K562 (cell line): ENCODE measurements at regions not wholly inside any gene's neighbourhood (a gene's known extent, or its start where the extent isn't known, plus 50 kb on each side); places are given as distances from the start of the nearest gene placed in this dataset.
A peak's percentile ranks its signal among the peaks of the same experiment; 100 is the strongest.

Source experiments
- ATAC-seq: fragments of 200-7000 bp; cut with Tn5 transposase; 3 replicates; pipeline ENCODE4 v1.9.1; 2020; ENCODE audit warnings: moderate library complexity
- BruUV-seq: library from RNA; stranded (reverse); fragments of 400-500 nt; replicated peaks from 2 replicates; lab custom pipeline; 2021; lab: Mats Ljungman, UMichigan
- CTCF ChIA-PET: fragments of 300-600 bp; formaldehyde crosslinking; extraction: SDS; loops from one replicate; lab custom pipeline; 2021; ENCODE audit warnings: low intra/inter-chr PET ratio; lab: Yijun Ruan, JAX
- POLR2A ChIA-PET: fragments of 300-600, 350-650 bp; sonication (Branson Sonifier 250); formaldehyde crosslinking; extraction: SDS; loops from one replicate; lab custom pipeline; 2021; ENCODE audit warnings: antibody characterized with exemption, inconsistent platforms; lab: Yijun Ruan, JAX
- DNase-seq, 4 experiments: peaks; one replicate each; pipeline versions ENCODE4 v3.0.0 to v3.0.0-alpha.2; 2011 to 2018; ENCODE audit warnings: low spot score in 3 of 4, mixed read lengths in 3 of 4; ENCODE audit errors: extremely low read depth in 1 of 4
- FAIRE-seq: peaks from 2 replicates; lab custom pipeline; 2011; peaks lifted over from hg19 to GRCh38; lab: Jason Lieb, UNC
- H2AFZ ChIP-seq: 2 replicates; pipeline ENCODE4 v1.6.0; 2011; ENCODE audit warnings: low read depth, low read length, control low read depth, inconsistent platforms
- H3K27ac ChIP-seq: fragments of 200-600 bp; 3 replicates; pipeline ENCODE4 v1.8.0; 2011; ENCODE audit warnings: low read depth, mild to moderate bottlenecking, control low read depth, inconsistent platforms, low read length, moderate library complexity, mixed read lengths; ENCODE audit errors: extremely low read depth
- H3K27me3 ChIP-seq, 2 experiments: fragments of 300-600 bp in 1 of 2; 2 replicates in 1 of 2; 3 replicates in 1 of 2; pipeline versions ENCODE4 v1.6.0 to v1.8.0; 2011; ENCODE audit warnings: inconsistent platforms in 2 of 2, low read length in 2 of 2, mild to moderate bottlenecking in 1 of 2, mixed read lengths in 1 of 2, moderate library complexity in 1 of 2; ENCODE audit not compliant: control insufficient read depth in 2 of 2, insufficient read depth in 2 of 2
- H3K36me3 ChIP-seq: fragments of 300-600 bp; 3 replicates; pipeline ENCODE4 v1.8.0; 2011; ENCODE audit warnings: mild to moderate bottlenecking, low read length, inconsistent platforms; ENCODE audit not compliant: control insufficient read depth, insufficient read depth
- H3K4me1 ChIP-seq, 2 experiments: fragments of 200-600 bp in 1 of 2; replicated peaks in 1 of 2; 2 replicates in 1 of 2; 3 replicates in 1 of 2; pipeline versions ENCODE4 v1.5.1 to v1.8.0; 2011; ENCODE audit warnings: inconsistent platforms in 2 of 2, low read length in 2 of 2, mild to moderate bottlenecking in 1 of 2, mixed read lengths in 1 of 2, moderate library complexity in 1 of 2; ENCODE audit not compliant: control insufficient read depth in 2 of 2, insufficient read depth in 2 of 2
- H3K4me2 ChIP-seq: 2 replicates; pipeline ENCODE4 v1.6.1; 2011; ENCODE audit warnings: low read length, control low read depth, inconsistent platforms, mixed read lengths; ENCODE audit not compliant: insufficient read depth
- H3K4me3 ChIP-seq: fragments of 200-600 bp; sonication (generic), shearing (Covaris generic); 2 replicates; pipeline ENCODE4 v1.5.1; 2016; ENCODE audit warnings: control low read depth, inconsistent platforms
- H3K79me2 ChIP-seq: fragments of 200-600 bp; 3 replicates; pipeline ENCODE4 v1.8.0; 2011; ENCODE audit warnings: low read length, inconsistent platforms; ENCODE audit not compliant: control insufficient read depth, insufficient read depth
- H3K9ac ChIP-seq, 2 experiments: 2 replicates each; pipeline versions ENCODE4 v1.6.0 to v1.6.1; 2011; ENCODE audit warnings: low read depth in 2 of 2, low read length in 2 of 2, control low read depth in 1 of 2, inconsistent platforms in 1 of 2, mild to moderate bottlenecking in 1 of 2, mixed read lengths in 1 of 2; ENCODE audit not compliant: insufficient read depth in 1 of 2
- H3K9me1 ChIP-seq: one replicate; pipeline ENCODE4 v1.6.0; 2011; ENCODE audit warnings: inconsistent platforms, mild to moderate bottlenecking, low read length, moderate library complexity; ENCODE audit not compliant: control insufficient read depth, insufficient read depth
- H3K9me3 ChIP-seq: replicated peaks from 2 replicates; pipeline ENCODE4 v1.5.1; 2011; ENCODE audit warnings: low read depth, low read length, inconsistent platforms; ENCODE audit not compliant: control insufficient read depth, insufficient read depth
- H4K20me1 ChIP-seq: replicated peaks from 2 replicates; pipeline ENCODE4 v1.6.1; 2011; ENCODE audit warnings: low read length, inconsistent platforms, mixed read lengths; ENCODE audit not compliant: control insufficient read depth, insufficient read depth
- C11orf30 ChIP-seq: fragments of 450-650 bp; IDR thresholded peaks from 2 replicates; pipeline ENCODE4 v1.6.1; 2016; ENCODE audit warnings: low read depth, mild to moderate bottlenecking
- MAFG ChIP-seq: fragments of 450-650 bp; conservative IDR thresholded peaks from 2 replicates; pipeline ENCODE4 v1.6.1; 2016; ENCODE audit warnings: missing genetic modification characterization, missing compliant biosample characterization
- MAFK ChIP-seq: IDR thresholded peaks from 2 replicates; pipeline ENCODE4 v1.6.1; 2011; ENCODE audit warnings: low read length, improper control_type of control experiment
- NEUROD1 ChIP-seq: fragments of 150-350 bp; IDR thresholded peaks from 2 replicates; pipeline ENCODE4 v1.6.1; 2014; ENCODE audit warnings: borderline replicate concordance, low read length, low read depth; ENCODE audit not compliant: partially characterized antibody
- SLC30A9 ChIP-seq: fragments of 250-450 bp; sonication (Bioruptor Pico); IDR thresholded peaks from 2 replicates; pipeline ENCODE4 v1.8.0; 2022; ENCODE audit warnings: mild to moderate bottlenecking, moderate library complexity
- ZNF316 ChIP-seq: fragments of 450-650 bp; IDR thresholded peaks from 2 replicates; pipeline ENCODE4 v1.6.1; 2016
- ZNF449 ChIP-seq: fragments of 250-450 bp; sonication (Bioruptor Pico); IDR thresholded peaks from 2 replicates; pipeline ENCODE4 v1.8.0; 2022; ENCODE audit warnings: moderate library complexity, mild to moderate bottlenecking, inconsistent platforms
- WGBS: fragments of 100-300 bp; shearing (Covaris generic); methylation state at CpG from one replicate; pipeline ENCODE4 v1.1.6; 2016; ENCODE audit warnings: low coverage, mixed read lengths; ENCODE audit not compliant: insufficient coverage; ENCODE audit errors: missing lambda C conversion rate; 5-methylcytosine and 5-hydroxymethylcytosine counted together
- in situ Hi-C: fragments of 300-500 bp; cut with MboI; formaldehyde crosslinking; loops from 4 replicates; pipeline ENCODE4 v1.15.0; 2018; ENCODE audit warnings: inconsistent platforms, mixed read lengths
- intact Hi-C: fragments of 100-400 bp; cut with micrococcal nuclease; formaldehyde crosslinking; loops from 2 replicates; pipeline ENCODE4 v1.14.2; 2022

- Histone ChIP-seq H3K9me1 (no peaks in the 10 kb centered on the region), H3K9me3 (no peaks in the 10 kb centered on the region), H3K36me3 (no peaks in the 10 kb centered on the region), H4K20me1 (no peaks in the 10 kb centered on the region), H3K79me2 (no peaks in the 10 kb centered on the region), H3K9ac (no peak overlapping the region), H2AFZ (no peak overlapping the region), H3K27me3 (no peaks in the 10 kb centered on the region), H3K4me1 (no peaks in the 10 kb centered on the region), H3K4me2 (no peak overlapping the region), H3K27ac (no peak overlapping the region), H3K4me3 (no peak overlapping the region)
- DNase-seq, result no peak
- TF ChIP-seq C11orf30, result 0 out of 2 replicates have a peak, but pooled peaks have one; percentile 48
- 0 out of 2 replicates have a peak, but pooled peaks have one; percentile 24 for TF ChIP-seq MAFK
- TF ChIP-seq MAFG, result peak; percentile 64; the same call in 1 of the 2 replicates
- TF ChIP-seq ZNF316, result peak; percentile 49; the same call in 1 of the 2 replicates
- TF ChIP-seq NEUROD1, result no peak
- intact Hi-C loops, result no loop called here
- ChIA-PET CTCF (interaction anchor here (0.6 kb wide), 1 partner anchor 349 kb away, joined by 3 read pairs; no protein-coding TSS in a partner anchor), POLR2A (no interaction called here)
- no TSS peak for BruUV-seq
- in situ Hi-C loops, result no loop called here
- WGBS, result 2% methylated on average over 8 of the region's 8 CpGs
- no peak for FAIRE-seq
- no peak for ATAC-seq
Measured at GRCh38 chr3:178415384-178415783, 120.9 kb upstream of the KCNMB2 start.

- H3K27ac ChIP-seq, result no peak overlapping the region
- no peak for ATAC-seq
- H3K27me3 ChIP-seq, result no peaks in the 10 kb centered on the region; a peak in 1 of 5 replicates
- no peaks in the 10 kb centered on the region for H3K9me1 ChIP-seq
- BruUV-seq, result no TSS peak
- DNase-seq, result no peak
- ChIA-PET POLR2A (no interaction called here), CTCF (no interaction called here)
- no peak overlapping the region for H3K4me3 ChIP-seq
- H3K4me1 ChIP-seq, result no peaks in the 10 kb centered on the region
- 0% methylated on average over 4 of the region's 4 CpGs for WGBS
- H3K4me2 ChIP-seq, result no peak overlapping the region
- H3K9me3 ChIP-seq, result no peaks in the 10 kb centered on the region
- no peak for FAIRE-seq
- no peaks in the 10 kb centered on the region for H3K79me2 ChIP-seq
- no peak overlapping the region for H3K9ac ChIP-seq
- H4K20me1 ChIP-seq, result no peaks in the 10 kb centered on the region
- in situ Hi-C loops, result no loop called here
- no peaks in the 10 kb centered on the region for H3K36me3 ChIP-seq
- intact Hi-C loops, result no loop called here
- TF ChIP-seq SLC30A9 (CRISPR knock-in tag), result no peak
- no peak for TF ChIP-seq ZNF449 (CRISPR knock-in tag)
- H2AFZ ChIP-seq, result peak overlapping the region; percentile 44; the same call in 1 of the 2 replicates
Measured at GRCh38 chr3:178417736-178418135, 118.5 kb upstream of the KCNMB2 start.
